GM12878 (cell line): ENCODE measurements at regions not wholly inside any gene's neighbourhood (a gene's known extent, or its start where the extent isn't known, plus 50 kb on each side); places are given as distances from the start of the nearest gene placed in this dataset.

Experiments
- EED ChIP-seq: sonication (generic); IDR thresholded peaks from 2 replicates; pipeline ENCODE4 v1.6.1; 2016; ENCODE audit warnings: antibody characterized with exemption, low read depth
- JUNB ChIP-seq: IDR thresholded peaks from 2 replicates; pipeline ENCODE4 v1.6.1; 2016; ENCODE audit warnings: antibody characterized with exemption, mild to moderate bottlenecking
- MTA3 ChIP-seq: IDR thresholded peaks from 2 replicates; pipeline ENCODE4 v1.6.1; 2012; ENCODE audit warnings: low read length, inconsistent platforms, borderline replicate concordance
- POLR2AphosphoS5 ChIP-seq: IDR thresholded peaks from 2 replicates; pipeline ENCODE4 v1.6.1; 2011; ENCODE audit warnings: mild to moderate bottlenecking, low read length, inconsistent platforms
- SIN3A ChIP-seq: IDR thresholded peaks from 2 replicates; pipeline ENCODE4 v1.6.1; 2012; ENCODE audit warnings: low read depth, low read length, improper control_type of control experiment
- SREBF2 ChIP-seq: IDR thresholded peaks from 2 replicates; pipeline ENCODE4 v1.6.1; 2012; ENCODE audit warnings: mild to moderate bottlenecking, low read length
- ZNF24 ChIP-seq: fragments of 450-650 bp; IDR thresholded peaks from 2 replicates; pipeline ENCODE4 v1.6.1; 2017; ENCODE audit warnings: antibody characterized with exemption, mild to moderate bottlenecking
- TF ChIP-seq, protein P1 (sequence below), 3 experiments: IDR thresholded peaks in 2 of 3; conservative IDR thresholded peaks in 1 of 3; 2 replicates each; pipeline ENCODE4 v1.5.1; 2011; ENCODE audit warnings: low read depth in 3 of 3, low read length in 3 of 3, mild to moderate bottlenecking in 3 of 3, control low read depth in 2 of 3, moderate library complexity in 2 of 3, inconsistent platforms in 1 of 3, mixed read lengths in 1 of 3; ENCODE audit not compliant: control insufficient read depth in 2 of 3, insufficient read depth in 1 of 3; ENCODE audit errors: extremely low read depth in 1 of 3

- TF ChIP-seq EED (no peak), POLR2AphosphoS5 (no peak), SREBF2 (no peak), SIN3A (no peak), JUNB (no peak), MTA3 (no peak), ZNF24 (no peak)
- TF ChIP-seq, protein P1, sequence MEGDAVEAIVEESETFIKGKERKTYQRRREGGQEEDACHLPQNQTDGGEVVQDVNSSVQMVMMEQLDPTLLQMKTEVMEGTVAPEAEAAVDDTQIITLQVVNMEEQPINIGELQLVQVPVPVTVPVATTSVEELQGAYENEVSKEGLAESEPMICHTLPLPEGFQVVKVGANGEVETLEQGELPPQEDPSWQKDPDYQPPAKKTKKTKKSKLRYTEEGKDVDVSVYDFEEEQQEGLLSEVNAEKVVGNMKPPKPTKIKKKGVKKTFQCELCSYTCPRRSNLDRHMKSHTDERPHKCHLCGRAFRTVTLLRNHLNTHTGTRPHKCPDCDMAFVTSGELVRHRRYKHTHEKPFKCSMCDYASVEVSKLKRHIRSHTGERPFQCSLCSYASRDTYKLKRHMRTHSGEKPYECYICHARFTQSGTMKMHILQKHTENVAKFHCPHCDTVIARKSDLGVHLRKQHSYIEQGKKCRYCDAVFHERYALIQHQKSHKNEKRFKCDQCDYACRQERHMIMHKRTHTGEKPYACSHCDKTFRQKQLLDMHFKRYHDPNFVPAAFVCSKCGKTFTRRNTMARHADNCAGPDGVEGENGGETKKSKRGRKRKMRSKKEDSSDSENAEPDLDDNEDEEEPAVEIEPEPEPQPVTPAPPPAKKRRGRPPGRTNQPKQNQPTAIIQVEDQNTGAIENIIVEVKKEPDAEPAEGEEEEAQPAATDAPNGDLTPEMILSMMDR (IDR thresholded peaks at IDR 0.05 in 2 of 3, conservative IDR thresholded peaks at IDR 0.05 in 1 of 3; ENCODE audit: control insufficient read depth in 2 of 3, extremely low read depth in 1 of 3, insufficient read depth in 1 of 3, low read depth in 3 of 3, low read length in 3 of 3) = no peak
Observed at GRCh38 chr4:72895408-72895807, 174.1 kb downstream of the COX18 start.
